Activated B cell treated with CpG ODN at 0.5 μM for 24 hours (primary cell): ENCODE measurements at regions not wholly inside any gene's neighbourhood (a gene's known extent, or its start where the extent isn't known, plus 50 kb on each side); places are given as distances from the start of the nearest gene placed in this dataset.

ENCODE experiments used
- ATAC-seq: fragments of 200-7000 bp; cut with Tn5 transposase; one replicate; pipeline ENCODE4 v1.10.0; 2021; ENCODE audit warnings: low read depth, mild to moderate bottlenecking, moderate library complexity
- CTCF ChIA-PET: fragments of 350-600 bp; sonication (Branson Sonifier 250); formaldehyde crosslinking; loops from one replicate; lab custom pipeline; 2021; ENCODE audit warnings: antibody characterized with exemption; lab: Charles Lee
- POLR2A ChIA-PET: fragments of 350-600 bp; sonication (Branson Sonifier 250); formaldehyde crosslinking; loops from one replicate; lab custom pipeline; 2021; ENCODE audit warnings: antibody characterized with exemption; lab: Charles Lee
- DNase-seq: peaks from one replicate; pipeline ENCODE4 v3.0.0; 2022
- H3K27ac Mint-ChIP-seq: one replicate; pipeline ENCODE4 v1.8.0; 2020; ENCODE audit warnings: mixed read lengths
- H3K27me3 Mint-ChIP-seq: one replicate; pipeline ENCODE4 v1.8.0; 2021; ENCODE audit warnings: mixed read lengths
- H3K36me3 Mint-ChIP-seq: one replicate; pipeline ENCODE4 v1.8.0; 2021; ENCODE audit warnings: low read depth, mixed read lengths
- H3K4me1 Mint-ChIP-seq: one replicate; pipeline ENCODE4 v1.8.0; 2021; ENCODE audit warnings: mixed read lengths
- H3K4me3 Mint-ChIP-seq: one replicate; pipeline ENCODE4 v1.8.0; 2020; ENCODE audit warnings: mild to moderate bottlenecking, mixed read lengths
- H3K9me3 Mint-ChIP-seq: one replicate; pipeline ENCODE4 v1.8.0; 2020; ENCODE audit warnings: mixed read lengths
- intact Hi-C: fragments of 100-400 bp; cut with micrococcal nuclease; formaldehyde crosslinking; loops from one replicate; pipeline ENCODE4 v1.15.1; 2024
- TF ChIP-seq, protein P1 (sequence below): fragments of 200-600 bp; IDR thresholded peaks from one replicate; pipeline ENCODE4 v1.8.0; 2022; ENCODE audit warnings: antibody characterized with exemption, mild to moderate bottlenecking

DNA sequence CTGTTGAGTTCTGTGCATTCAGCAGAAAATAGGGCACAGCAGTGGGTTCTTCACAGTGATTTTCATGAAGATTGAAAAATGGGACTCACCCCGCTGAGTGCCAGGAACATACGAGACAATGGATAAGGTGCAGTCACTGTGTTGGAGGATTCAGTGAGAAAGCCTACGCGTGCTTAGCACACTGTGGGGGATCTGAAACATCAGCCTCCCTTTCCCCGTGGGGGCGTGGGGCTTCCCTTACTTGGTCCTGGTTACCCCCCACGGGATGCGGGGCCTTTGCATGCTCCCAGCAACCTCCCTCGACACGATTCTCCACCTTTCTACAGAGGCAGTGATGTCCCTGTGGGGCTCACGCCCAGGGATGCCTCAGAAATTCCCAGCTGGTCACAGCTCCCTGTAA lies 252.2 kb upstream of the C1orf174 start:
- Mint-ChIP-seq H3K9me3 (no peaks in the 10 kb centered on the region), H3K4me1 (no peaks in the 10 kb centered on the region), H3K27ac (no peak overlapping the region), H3K36me3 (no peaks in the 10 kb centered on the region), H3K27me3 (peaks cover 4% of the 10 kb centered on the region), H3K4me3 (no peak overlapping the region)
- ATAC-seq (no peak), DNase-seq (no peak)
- TF ChIP-seq, protein P1, sequence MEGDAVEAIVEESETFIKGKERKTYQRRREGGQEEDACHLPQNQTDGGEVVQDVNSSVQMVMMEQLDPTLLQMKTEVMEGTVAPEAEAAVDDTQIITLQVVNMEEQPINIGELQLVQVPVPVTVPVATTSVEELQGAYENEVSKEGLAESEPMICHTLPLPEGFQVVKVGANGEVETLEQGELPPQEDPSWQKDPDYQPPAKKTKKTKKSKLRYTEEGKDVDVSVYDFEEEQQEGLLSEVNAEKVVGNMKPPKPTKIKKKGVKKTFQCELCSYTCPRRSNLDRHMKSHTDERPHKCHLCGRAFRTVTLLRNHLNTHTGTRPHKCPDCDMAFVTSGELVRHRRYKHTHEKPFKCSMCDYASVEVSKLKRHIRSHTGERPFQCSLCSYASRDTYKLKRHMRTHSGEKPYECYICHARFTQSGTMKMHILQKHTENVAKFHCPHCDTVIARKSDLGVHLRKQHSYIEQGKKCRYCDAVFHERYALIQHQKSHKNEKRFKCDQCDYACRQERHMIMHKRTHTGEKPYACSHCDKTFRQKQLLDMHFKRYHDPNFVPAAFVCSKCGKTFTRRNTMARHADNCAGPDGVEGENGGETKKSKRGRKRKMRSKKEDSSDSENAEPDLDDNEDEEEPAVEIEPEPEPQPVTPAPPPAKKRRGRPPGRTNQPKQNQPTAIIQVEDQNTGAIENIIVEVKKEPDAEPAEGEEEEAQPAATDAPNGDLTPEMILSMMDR, result no peak
- intact Hi-C loops, result no loop called here
- CTCF ChIA-PET, result no interaction called here
- POLR2A ChIA-PET, result no interaction called here

DNA sequence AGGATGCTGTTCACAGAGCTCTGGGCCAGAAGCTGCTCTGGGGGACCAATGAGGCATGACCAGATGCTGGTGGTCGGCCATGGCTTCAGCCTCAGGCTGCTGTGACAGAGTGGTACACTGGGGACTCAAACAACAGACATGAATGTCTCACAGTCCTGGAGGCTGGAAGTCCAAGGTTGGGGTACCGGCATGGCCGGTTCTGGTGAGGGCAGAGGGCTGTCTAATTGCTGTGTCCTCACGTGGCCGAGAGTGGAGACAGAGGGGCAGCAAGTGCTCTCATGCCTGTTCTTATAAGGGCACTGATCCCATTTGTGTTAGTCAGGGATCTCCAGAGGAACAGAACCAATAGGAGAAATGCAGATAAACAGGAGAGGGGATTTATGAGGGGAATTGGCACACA lies 253.5 kb upstream of the C1orf174 start:
- ChIA-PET POLR2A (no interaction called here), CTCF (no interaction called here)
- Mint-ChIP-seq H3K9me3 (no peaks in the 10 kb centered on the region), H3K27ac (no peak overlapping the region), H3K4me3 (no peak overlapping the region), H3K27me3 (peaks cover 2% of the 10 kb centered on the region), H3K36me3 (no peaks in the 10 kb centered on the region), H3K4me1 (no peaks in the 10 kb centered on the region)
- no peak for ATAC-seq
- intact Hi-C loops, result no loop called here
- no peak for DNase-seq
- TF ChIP-seq, protein P1, result no peak

DNA sequence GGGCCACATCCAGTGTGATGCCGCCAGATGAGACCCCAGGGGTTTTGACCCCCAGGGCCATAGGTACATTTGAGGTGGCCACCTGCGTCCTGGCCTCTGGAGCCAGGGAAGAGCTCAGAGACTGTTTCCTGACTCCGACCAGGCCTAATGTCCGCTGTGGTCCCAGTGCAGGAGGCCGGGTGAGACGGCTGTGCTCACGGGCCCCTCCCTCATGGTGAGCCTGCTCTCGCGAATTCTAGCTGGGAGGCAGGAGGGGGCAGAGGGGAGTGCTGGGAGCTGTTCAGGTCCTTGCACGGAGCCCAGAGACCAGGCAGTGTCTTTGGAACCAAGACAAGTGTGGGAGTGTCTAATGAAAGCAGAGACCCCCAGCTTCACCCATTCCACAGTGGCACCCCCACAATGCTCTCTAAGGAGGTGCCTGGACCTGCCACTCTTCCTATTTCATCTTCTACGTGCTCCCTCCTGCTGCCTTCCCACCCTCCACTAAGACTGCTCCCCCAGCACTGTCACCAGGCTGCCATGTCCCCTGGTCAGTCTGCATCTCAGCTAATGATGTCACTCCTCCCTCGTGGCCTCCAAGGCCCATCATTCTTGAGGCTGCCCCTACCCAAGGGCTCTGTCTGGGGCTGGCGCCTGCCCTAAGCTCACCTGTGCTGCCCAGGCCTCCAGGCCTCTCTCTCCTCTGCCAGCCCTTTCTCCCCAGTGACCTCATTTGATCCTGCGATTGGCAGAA lies 256.3 kb upstream of the C1orf174 start:
- Mint-ChIP-seq H3K4me3 (no peak overlapping the region), H3K27me3 (no peaks in the 10 kb centered on the region), H3K9me3 (no peaks in the 10 kb centered on the region), H3K4me1 (no peaks in the 10 kb centered on the region), H3K27ac (no peak overlapping the region), H3K36me3 (no peaks in the 10 kb centered on the region)
- ATAC-seq, result no peak
- ChIA-PET POLR2A (no interaction called here), CTCF (no interaction called here)
- TF ChIP-seq, protein P1, result no peak
- intact Hi-C loops, result no loop called here
- DNase-seq, result no peak

DNA sequence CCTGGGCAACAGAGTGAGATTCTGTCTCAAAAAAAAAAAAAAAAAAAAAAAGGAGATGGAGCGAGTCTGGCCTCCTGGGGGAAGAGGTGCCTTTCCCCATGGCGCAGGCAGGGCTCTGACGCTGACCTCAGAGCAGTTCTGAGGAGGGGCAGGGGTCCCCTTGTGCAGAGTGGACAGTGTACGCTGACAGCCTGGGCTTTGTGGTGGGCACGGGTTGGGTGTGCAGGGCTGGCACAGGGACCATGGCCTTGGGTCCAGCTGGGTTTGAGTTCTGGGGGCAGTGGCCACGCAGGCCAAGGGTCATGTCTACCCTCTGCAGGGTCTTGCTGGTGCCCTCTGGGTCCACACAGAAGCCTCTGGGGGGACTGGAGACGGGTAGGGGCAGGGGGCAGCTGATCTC lies 260.1 kb upstream of the C1orf174 start:
- no peak for ATAC-seq
- TF ChIP-seq, protein P1, result no peak

DNA sequence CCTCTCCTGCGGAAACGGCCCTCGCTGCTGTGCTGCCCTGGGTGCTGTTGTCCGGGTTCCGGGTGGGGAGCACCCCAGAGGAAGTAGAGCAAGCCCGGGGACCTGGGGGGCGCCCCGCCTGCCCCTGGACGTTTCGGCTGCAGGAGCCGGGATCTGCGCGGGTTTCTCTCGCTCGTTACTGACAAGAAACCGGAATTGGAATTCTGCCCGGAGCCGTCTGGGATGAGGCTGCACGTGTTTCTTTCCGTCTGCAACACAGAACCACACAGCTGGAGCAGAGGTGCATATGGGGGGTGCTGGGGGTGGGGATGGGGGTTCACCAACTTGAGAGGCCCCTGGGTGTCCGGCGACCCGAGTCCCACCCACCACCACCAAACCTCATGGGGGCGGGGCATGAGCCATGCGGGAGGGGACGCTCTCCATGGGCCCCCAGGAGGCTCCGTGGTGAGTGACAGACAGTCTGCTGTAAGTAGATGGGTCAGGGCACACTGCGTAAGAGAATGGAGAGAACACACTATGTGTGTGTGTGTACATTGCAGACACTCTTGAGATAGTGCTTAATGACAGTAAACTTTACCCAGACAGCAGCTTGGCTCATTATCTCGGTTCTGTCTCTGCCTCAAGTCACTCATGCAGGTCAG lies 261.4 kb upstream of the C1orf174 start:
- POLR2A ChIA-PET, result no interaction called here
- Mint-ChIP-seq H3K36me3 (no peaks in the 10 kb centered on the region), H3K9me3 (no peaks in the 10 kb centered on the region), H3K4me1 (no peaks in the 10 kb centered on the region), H3K4me3 (no peak overlapping the region), H3K27me3 (peaks cover 13% of the 10 kb centered on the region), H3K27ac (no peak overlapping the region)
- intact Hi-C loops, result no loop called here
- TF ChIP-seq, protein P1, result no peak
- no peak for DNase-seq
- ATAC-seq, result no peak
- CTCF ChIA-PET, result no interaction called here

More for the DNA sequence above, 260.1 kb upstream of the C1orf174 start:
- H3K9me3 Mint-ChIP-seq, result no peaks in the 10 kb centered on the region
- no peaks in the 10 kb centered on the region for H3K4me1 Mint-ChIP-seq
- ChIA-PET POLR2A (no interaction called here), CTCF (no interaction called here)
- intact Hi-C loops, result no loop called here
- H3K4me3 Mint-ChIP-seq, result no peak overlapping the region
- no peak overlapping the region for H3K27ac Mint-ChIP-seq
- peaks cover 12% of the 10 kb centered on the region for H3K27me3 Mint-ChIP-seq
- H3K36me3 Mint-ChIP-seq, result no peaks in the 10 kb centered on the region
- DNase-seq, result no peak
